ENCODE measurements at regions not wholly inside any gene's neighbourhood (a gene's known extent, or its start where the extent isn't known, plus 50 kb on each side); places are given as distances from the start of the nearest gene placed in this dataset.

- Mint-ChIP-seq H3K4me3 (no peak overlapping the region), H3K4me1 (no peaks in the 10 kb centered on the region), H3K27ac (no peak overlapping the region), H3K27me3 (no peaks in the 10 kb centered on the region), H3K9me3 (peaks cover 7% of the 10 kb centered on the region), H3K36me3 (ENCODE audit: low read depth) (no peaks in the 10 kb centered on the region)
- ATAC-seq (ENCODE audit: low read depth) (no peak), DNase-seq (no peak)
- TF ChIP-seq, protein P1, sequence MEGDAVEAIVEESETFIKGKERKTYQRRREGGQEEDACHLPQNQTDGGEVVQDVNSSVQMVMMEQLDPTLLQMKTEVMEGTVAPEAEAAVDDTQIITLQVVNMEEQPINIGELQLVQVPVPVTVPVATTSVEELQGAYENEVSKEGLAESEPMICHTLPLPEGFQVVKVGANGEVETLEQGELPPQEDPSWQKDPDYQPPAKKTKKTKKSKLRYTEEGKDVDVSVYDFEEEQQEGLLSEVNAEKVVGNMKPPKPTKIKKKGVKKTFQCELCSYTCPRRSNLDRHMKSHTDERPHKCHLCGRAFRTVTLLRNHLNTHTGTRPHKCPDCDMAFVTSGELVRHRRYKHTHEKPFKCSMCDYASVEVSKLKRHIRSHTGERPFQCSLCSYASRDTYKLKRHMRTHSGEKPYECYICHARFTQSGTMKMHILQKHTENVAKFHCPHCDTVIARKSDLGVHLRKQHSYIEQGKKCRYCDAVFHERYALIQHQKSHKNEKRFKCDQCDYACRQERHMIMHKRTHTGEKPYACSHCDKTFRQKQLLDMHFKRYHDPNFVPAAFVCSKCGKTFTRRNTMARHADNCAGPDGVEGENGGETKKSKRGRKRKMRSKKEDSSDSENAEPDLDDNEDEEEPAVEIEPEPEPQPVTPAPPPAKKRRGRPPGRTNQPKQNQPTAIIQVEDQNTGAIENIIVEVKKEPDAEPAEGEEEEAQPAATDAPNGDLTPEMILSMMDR (IDR thresholded peaks at IDR 0.05): no peak
- POLR2A ChIA-PET: no interaction called here
- intact Hi-C loops (cut with micrococcal nuclease): no loop called here
- CTCF ChIA-PET: no interaction called here
These were observed 134.6 kb upstream of the PDHA2 start for GRCh38 chr4:95705323-95705722.

DNA sequence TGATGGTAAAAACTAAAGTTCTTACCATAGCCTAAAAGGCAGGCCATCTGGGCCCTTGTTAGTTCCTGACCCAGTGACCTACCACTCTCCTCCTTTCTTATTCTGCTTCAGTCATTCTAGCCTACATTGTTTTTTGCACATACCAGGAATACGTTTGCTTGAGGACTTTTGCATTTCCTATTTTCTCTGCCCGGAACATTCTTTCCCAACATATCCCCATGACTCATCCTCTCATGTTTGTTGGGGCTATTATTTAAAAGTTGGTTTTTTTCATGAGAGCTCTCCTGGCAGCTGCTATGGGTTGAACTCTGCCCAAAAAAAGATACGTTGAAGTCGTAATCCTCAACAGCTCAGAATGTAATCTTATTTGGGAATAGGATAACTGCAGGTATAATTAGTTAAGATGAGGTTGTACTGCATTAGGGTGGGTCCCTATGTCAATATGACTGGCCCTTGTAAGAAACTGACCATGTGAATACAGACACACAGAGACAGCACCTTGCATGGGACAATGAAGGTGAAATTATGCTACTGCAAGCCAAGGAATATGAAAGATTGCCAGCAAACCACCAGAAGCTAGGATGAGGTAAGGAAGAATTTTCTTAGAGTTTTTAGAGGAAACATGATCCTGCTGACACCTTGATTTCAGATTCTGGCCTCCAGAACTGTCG, 138.3 kb upstream of the PDHA2 start:
- Mint-ChIP-seq H3K9me3 (peaks cover 6% of the 10 kb centered on the region), H3K36me3 (ENCODE audit: low read depth) (no peaks in the 10 kb centered on the region), H3K4me1 (no peaks in the 10 kb centered on the region), H3K4me3 (no peak overlapping the region), H3K27ac (no peak overlapping the region), H3K27me3 (no peaks in the 10 kb centered on the region)
- ATAC-seq (ENCODE audit: low read depth) (no peak), DNase-seq (no peak)
- intact Hi-C loops (cut with micrococcal nuclease): no loop called here
- ChIA-PET CTCF (no interaction called here), POLR2A (no interaction called here)
- TF ChIP-seq, protein P1 (IDR thresholded peaks at IDR 0.05): no peak

GRCh38 chr4:95694411-95694810, 145.5 kb upstream of the PDHA2 start:
- Mint-ChIP-seq H3K27me3 (no peaks in the 10 kb centered on the region), H3K27ac (no peak overlapping the region), H3K4me1 (no peaks in the 10 kb centered on the region), H3K9me3 (peaks cover 5% of the 10 kb centered on the region), H3K4me3 (no peak overlapping the region), H3K36me3 (ENCODE audit: low read depth) (no peaks in the 10 kb centered on the region)
- DNase-seq (no peak), ATAC-seq (ENCODE audit: low read depth) (no peak)
- intact Hi-C loops (cut with micrococcal nuclease): no loop called here
- ChIA-PET CTCF (no interaction called here), POLR2A (no interaction called here)
- TF ChIP-seq, protein P1 (IDR thresholded peaks at IDR 0.05): no peak

DNA sequence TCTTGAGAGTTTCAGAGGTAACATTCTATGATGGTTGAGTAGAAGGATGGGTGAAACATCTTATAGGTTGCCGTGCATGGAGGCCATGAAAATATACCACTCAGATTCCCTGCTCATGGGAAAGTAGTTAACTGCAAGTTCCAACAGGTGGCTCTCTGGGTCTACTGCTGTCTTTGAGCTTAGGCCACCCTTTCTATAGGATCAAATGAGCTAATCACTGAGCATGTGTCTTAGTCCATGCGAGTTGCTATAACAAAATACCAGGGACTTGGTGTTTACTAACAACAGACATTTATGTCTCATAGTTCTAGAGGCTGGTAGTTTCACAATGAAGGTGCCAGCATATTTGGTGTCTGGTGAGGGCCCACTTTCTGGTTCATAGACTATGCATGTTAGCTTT, 144.8 kb upstream of the UNC5C start:
- POLR2A ChIA-PET: no interaction called here

DNA sequence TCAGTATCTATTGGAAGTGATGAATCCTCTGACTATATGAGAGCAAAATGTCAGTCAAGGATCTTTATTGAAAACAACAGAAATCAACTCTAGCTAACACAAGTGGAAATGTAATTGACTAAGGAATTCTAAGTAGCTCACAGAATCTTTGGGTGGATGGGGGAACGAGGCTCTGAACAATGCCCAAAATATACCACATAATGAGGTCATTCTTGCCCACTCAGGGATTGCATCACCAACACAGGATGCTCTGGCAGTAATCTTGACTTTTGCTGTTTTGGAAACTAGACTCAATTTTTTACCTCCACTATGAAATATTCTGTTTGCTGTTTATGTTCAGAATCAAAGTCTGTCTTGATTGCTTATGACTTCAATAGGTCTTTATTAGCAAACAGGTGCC, 127.4 kb upstream of the UNC5C start:
- no peak for ATAC-seq (ENCODE audit: low read depth)
- Mint-ChIP-seq H3K27ac (no peak overlapping the region), H3K9me3 (no peaks in the 10 kb centered on the region), H3K4me1 (no peaks in the 10 kb centered on the region), H3K4me3 (no peak overlapping the region), H3K27me3 (no peaks in the 10 kb centered on the region), H3K36me3 (ENCODE audit: low read depth) (no peaks in the 10 kb centered on the region)
- POLR2A ChIA-PET: no interaction called here
- intact Hi-C loops (cut with micrococcal nuclease): no loop called here
- CTCF ChIA-PET: no interaction called here
- TF ChIP-seq, protein P1 (IDR thresholded peaks at IDR 0.05): no peak
- no peak for DNase-seq

More for the DNA sequence above, 144.8 kb upstream of the UNC5C start:
- Mint-ChIP-seq H3K27me3 (no peaks in the 10 kb centered on the region), H3K9me3 (peaks cover 5% of the 10 kb centered on the region), H3K4me1 (no peaks in the 10 kb centered on the region), H3K36me3 (ENCODE audit: low read depth) (no peaks in the 10 kb centered on the region), H3K4me3 (no peak overlapping the region), H3K27ac (no peak overlapping the region)
- ATAC-seq (ENCODE audit: low read depth): no peak
- DNase-seq: no peak
- intact Hi-C loops (cut with micrococcal nuclease): no loop called here
- CTCF ChIA-PET: no interaction called here
- TF ChIP-seq, protein P1 (IDR thresholded peaks at IDR 0.05): no peak
